ENCODE measurements at regions not wholly inside any gene's neighbourhood (a gene's known extent, or its start where the extent isn't known, plus 50 kb on each side); places are given as distances from the start of the nearest gene placed in this dataset.

GRCh38 chr18:56329536-56329935, 308.9 kb downstream of the TXNL1 start:
- H2BK20ac ChIP-seq (ENCODE audit: low read length), result no peak overlapping the region
- H3K4me3 ChIP-seq (ENCODE audit: extremely low read depth in 1 of 4, insufficient read depth in 2 of 4, low read depth in 3 of 4, low read length in 4 of 4), result no peak overlapping the region
- no peak overlapping the region for H3K27ac ChIP-seq (ENCODE audit: low read depth, low read length)
- TF ChIP-seq GABPA (IDR thresholded peaks at IDR 0.05; ENCODE audit: borderline replicate concordance, insufficient read depth, low read length) (no peak), MAX (IDR thresholded peaks at IDR 0.05) (no peak)
- no peak overlapping the region for H2AFZ ChIP-seq (ENCODE audit: low read length)
- H3K9ac ChIP-seq (replicated peaks in 1 of 4; ENCODE audit: extremely low read depth in 1 of 4, low read depth in 3 of 4, low read length in 3 of 4), result no peak overlapping the region
- H3K18ac ChIP-seq (ENCODE audit: extremely low read depth, low read length), result no peak overlapping the region
- H3K79me1 ChIP-seq (ENCODE audit: low read depth, low read length), result no peaks in the 10 kb centered on the region
- no peak overlapping the region for H3K56ac ChIP-seq (replicated peaks; ENCODE audit: insufficient read length, low read depth, low read length)
- H4K8ac ChIP-seq (ENCODE audit: extremely low read depth, insufficient read depth, low read length), result no peak overlapping the region
- no peaks in the 10 kb centered on the region for H3K23me2 ChIP-seq (ENCODE audit: low read depth, low read length)
- DNase-seq (ENCODE audit: low read depth in 1 of 2, low spot score in 2 of 2) (no peak), FAIRE-seq (no peak)
- no peak overlapping the region for H4K91ac ChIP-seq (replicated peaks; ENCODE audit: insufficient read length, low read length)
- no peaks in the 10 kb centered on the region for H3K27me3 ChIP-seq (replicated peaks in 1 of 4; ENCODE audit: control insufficient read depth in 3 of 4, extremely low read depth in 1 of 4, insufficient read depth in 3 of 4, low read length in 3 of 4)
- ChIA-PET POLR2A (ENCODE audit: partially characterized antibody) (no interaction called here), CTCF (ENCODE audit: partially characterized antibody) (interaction anchor here (1.2 kb wide), 1 partner anchor 247 kb away, joined by 3 read pairs; no protein-coding TSS in a partner anchor)
- no peak overlapping the region for H3K4me2 ChIP-seq (ENCODE audit: insufficient read depth in 1 of 2, low read depth in 2 of 2, low read length in 2 of 2)
- H3K4me1 ChIP-seq (replicated peaks in 1 of 4; ENCODE audit: control insufficient read depth in 3 of 4, insufficient read depth in 4 of 4, low read length in 3 of 4), result no peaks in the 10 kb centered on the region
- H2BK120ac ChIP-seq (replicated peaks; ENCODE audit: low read depth, low read length), result no peak overlapping the region
- no peaks in the 10 kb centered on the region for H4K20me1 ChIP-seq (replicated peaks in 1 of 2; ENCODE audit: control insufficient read depth in 1 of 2, insufficient read depth in 2 of 2, low read length in 2 of 2)
- H4K5ac ChIP-seq (ENCODE audit: insufficient read length, low read depth, low read length), result no peak overlapping the region
- H2BK5ac ChIP-seq (ENCODE audit: low read depth, low read length), result no peak overlapping the region
- H2BK15ac ChIP-seq (ENCODE audit: low read length), result no peak overlapping the region
- H3K9me3 ChIP-seq (ENCODE audit: insufficient read depth in 2 of 2, low read depth in 1 of 2, low read length in 1 of 2), result no peaks in the 10 kb centered on the region
- 94% methylated on average over 1 of the region's 1 CpG; no CpG with 5 or more reads in 1 of the 2 experiments for WGBS, 2 experiments (ENCODE audit: extremely low coverage in 1 of 2, insufficient coverage in 1 of 2, insufficient read length in 1 of 2, insufficient replicate concordance in 2 of 2, low coverage in 1 of 2, low lambda C conversion rate in 2 of 2, missing lambda C conversion rate in 1 of 2)
- H3K4ac ChIP-seq (replicated peaks; ENCODE audit: insufficient read length, low read depth, low read length), result no peak overlapping the region
- no peaks in the 10 kb centered on the region for H3K36me3 ChIP-seq (ENCODE audit: control insufficient read depth in 2 of 4, insufficient read depth in 4 of 4, low read length in 3 of 4)
- H2BK12ac ChIP-seq (ENCODE audit: low read depth, low read length), result no peak overlapping the region
- no peak overlapping the region for H2AK5ac ChIP-seq (ENCODE audit: low read depth, low read length)
- H3K79me2 ChIP-seq (ENCODE audit: control insufficient read depth in 1 of 2, insufficient read depth in 2 of 2, low read length in 2 of 2), result no peaks in the 10 kb centered on the region
- H3K14ac ChIP-seq (ENCODE audit: insufficient read length), result no peak overlapping the region
- no peak overlapping the region for H3K23ac ChIP-seq (ENCODE audit: insufficient read length)

Data from H1 (cell line).